HL-60 (cell line): ENCODE measurements at regions not wholly inside any gene's neighbourhood (a gene's known extent, or its start where the extent isn't known, plus 50 kb on each side); places are given as distances from the start of the nearest gene placed in this dataset.

ENCODE experiments used
- GABPA ChIP-seq: IDR thresholded peaks from 2 replicates; pipeline ENCODE4 v1.6.1; 2012; ENCODE audit warnings: low read depth
- POLR2AphosphoS5 ChIP-seq: IDR thresholded peaks from 2 replicates; pipeline ENCODE4 v1.6.1; 2012; ENCODE audit warnings: low read depth
- TF ChIP-seq, protein P1 (sequence below): IDR thresholded peaks from one replicate; pipeline ENCODE4 v1.5.1; 2011; ENCODE audit warnings: low read length, control low read depth, inconsistent platforms; ENCODE audit not compliant: insufficient read depth
- TF ChIP-seq, protein P2 (sequence below): IDR thresholded peaks from 2 replicates; pipeline ENCODE4 v1.6.1; 2012; ENCODE audit warnings: low read depth; ENCODE audit not compliant: insufficient replicate concordance

- TF ChIP-seq, protein P1, sequence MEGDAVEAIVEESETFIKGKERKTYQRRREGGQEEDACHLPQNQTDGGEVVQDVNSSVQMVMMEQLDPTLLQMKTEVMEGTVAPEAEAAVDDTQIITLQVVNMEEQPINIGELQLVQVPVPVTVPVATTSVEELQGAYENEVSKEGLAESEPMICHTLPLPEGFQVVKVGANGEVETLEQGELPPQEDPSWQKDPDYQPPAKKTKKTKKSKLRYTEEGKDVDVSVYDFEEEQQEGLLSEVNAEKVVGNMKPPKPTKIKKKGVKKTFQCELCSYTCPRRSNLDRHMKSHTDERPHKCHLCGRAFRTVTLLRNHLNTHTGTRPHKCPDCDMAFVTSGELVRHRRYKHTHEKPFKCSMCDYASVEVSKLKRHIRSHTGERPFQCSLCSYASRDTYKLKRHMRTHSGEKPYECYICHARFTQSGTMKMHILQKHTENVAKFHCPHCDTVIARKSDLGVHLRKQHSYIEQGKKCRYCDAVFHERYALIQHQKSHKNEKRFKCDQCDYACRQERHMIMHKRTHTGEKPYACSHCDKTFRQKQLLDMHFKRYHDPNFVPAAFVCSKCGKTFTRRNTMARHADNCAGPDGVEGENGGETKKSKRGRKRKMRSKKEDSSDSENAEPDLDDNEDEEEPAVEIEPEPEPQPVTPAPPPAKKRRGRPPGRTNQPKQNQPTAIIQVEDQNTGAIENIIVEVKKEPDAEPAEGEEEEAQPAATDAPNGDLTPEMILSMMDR: no peak
- TF ChIP-seq POLR2AphosphoS5 (no peak), GABPA (no peak)
- TF ChIP-seq, protein P2, sequence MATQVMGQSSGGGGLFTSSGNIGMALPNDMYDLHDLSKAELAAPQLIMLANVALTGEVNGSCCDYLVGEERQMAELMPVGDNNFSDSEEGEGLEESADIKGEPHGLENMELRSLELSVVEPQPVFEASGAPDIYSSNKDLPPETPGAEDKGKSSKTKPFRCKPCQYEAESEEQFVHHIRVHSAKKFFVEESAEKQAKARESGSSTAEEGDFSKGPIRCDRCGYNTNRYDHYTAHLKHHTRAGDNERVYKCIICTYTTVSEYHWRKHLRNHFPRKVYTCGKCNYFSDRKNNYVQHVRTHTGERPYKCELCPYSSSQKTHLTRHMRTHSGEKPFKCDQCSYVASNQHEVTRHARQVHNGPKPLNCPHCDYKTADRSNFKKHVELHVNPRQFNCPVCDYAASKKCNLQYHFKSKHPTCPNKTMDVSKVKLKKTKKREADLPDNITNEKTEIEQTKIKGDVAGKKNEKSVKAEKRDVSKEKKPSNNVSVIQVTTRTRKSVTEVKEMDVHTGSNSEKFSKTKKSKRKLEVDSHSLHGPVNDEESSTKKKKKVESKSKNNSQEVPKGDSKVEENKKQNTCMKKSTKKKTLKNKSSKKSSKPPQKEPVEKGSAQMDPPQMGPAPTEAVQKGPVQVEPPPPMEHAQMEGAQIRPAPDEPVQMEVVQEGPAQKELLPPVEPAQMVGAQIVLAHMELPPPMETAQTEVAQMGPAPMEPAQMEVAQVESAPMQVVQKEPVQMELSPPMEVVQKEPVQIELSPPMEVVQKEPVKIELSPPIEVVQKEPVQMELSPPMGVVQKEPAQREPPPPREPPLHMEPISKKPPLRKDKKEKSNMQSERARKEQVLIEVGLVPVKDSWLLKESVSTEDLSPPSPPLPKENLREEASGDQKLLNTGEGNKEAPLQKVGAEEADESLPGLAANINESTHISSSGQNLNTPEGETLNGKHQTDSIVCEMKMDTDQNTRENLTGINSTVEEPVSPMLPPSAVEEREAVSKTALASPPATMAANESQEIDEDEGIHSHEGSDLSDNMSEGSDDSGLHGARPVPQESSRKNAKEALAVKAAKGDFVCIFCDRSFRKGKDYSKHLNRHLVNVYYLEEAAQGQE: no peak
Observed at GRCh38 chr4:152209772-152210493, 326.0 kb downstream of the FBXW7 start.
